MM.1S (cell line): ENCODE measurements at regions not wholly inside any gene's neighbourhood (a gene's known extent, or its start where the extent isn't known, plus 50 kb on each side); places are given as distances from the start of the nearest gene placed in this dataset.

Source experiments
- DNase-seq: peaks from one replicate; pipeline ENCODE4 v3.0.0-alpha.2; 2015
- H2AFZ ChIP-seq: fragments of 300-600 bp; sonication (generic); 2 replicates; pipeline ENCODE4 v1.6.0; 2016; ENCODE audit warnings: antibody characterized with exemption, low read length
- H3F3A ChIP-seq: fragments of 300-600 bp; sonication (generic); 2 replicates; pipeline ENCODE4 v1.6.1; 2016; ENCODE audit warnings: mild to moderate bottlenecking, antibody characterized with exemption, low read length, moderate library complexity, mixed read lengths; ENCODE audit not compliant: insufficient read depth
- H3K27ac ChIP-seq: fragments of 300-600 bp; sonication (generic); 2 replicates; pipeline ENCODE4 v1.5.1; 2016; ENCODE audit warnings: mild to moderate bottlenecking, low read length
- H3K27me3 ChIP-seq: fragments of 300-600 bp; sonication (generic); replicated peaks from 2 replicates; pipeline ENCODE4 v1.6.0; 2016; ENCODE audit warnings: low read length; ENCODE audit not compliant: insufficient read depth
- H3K36me3 ChIP-seq: fragments of 300-600 bp; sonication (generic); replicated peaks from 2 replicates; pipeline ENCODE4 v1.6.1; 2016; ENCODE audit warnings: mild to moderate bottlenecking, low read length, mixed read lengths; ENCODE audit not compliant: insufficient read depth
- H3K4me1 ChIP-seq: fragments of 300-600 bp; sonication (generic); 2 replicates; pipeline ENCODE4 v1.6.1; 2016; ENCODE audit warnings: low read length, mixed read lengths
- H3K4me2 ChIP-seq: fragments of 300-600 bp; sonication (generic); 2 replicates; pipeline ENCODE4 v1.6.0; 2016; ENCODE audit warnings: low read depth, low read length
- H3K4me3 ChIP-seq: fragments of 300-600 bp; sonication (generic); 2 replicates; pipeline ENCODE4 v1.5.1; 2016; ENCODE audit warnings: low read length, mixed read lengths
- H3K79me2 ChIP-seq: fragments of 300-600 bp; sonication (generic); 2 replicates; pipeline ENCODE4 v1.6.1; 2016; ENCODE audit warnings: mixed run types, low read length, mixed read lengths
- H3K9ac ChIP-seq: fragments of 300-600 bp; sonication (generic); 2 replicates; pipeline ENCODE4 v1.6.1; 2016; ENCODE audit warnings: low read length, mixed read lengths
- H3K9me2 ChIP-seq: fragments of 300-600 bp; sonication (generic); replicated peaks from 2 replicates; pipeline ENCODE4 v1.6.1; 2016; ENCODE audit warnings: mild to moderate bottlenecking, low read length, mixed read lengths; ENCODE audit not compliant: insufficient read depth
- H3K9me3 ChIP-seq: fragments of 300-600 bp; sonication (generic); replicated peaks from 2 replicates; pipeline ENCODE4 v1.6.1; 2016; ENCODE audit warnings: mild to moderate bottlenecking, low read length, mixed read lengths; ENCODE audit not compliant: insufficient read depth
- H4K20me1 ChIP-seq: fragments of 300-600 bp; sonication (generic); 2 replicates; pipeline ENCODE4 v1.6.1; 2016; ENCODE audit warnings: mild to moderate bottlenecking, low read length, moderate library complexity, mixed read lengths; ENCODE audit not compliant: insufficient read depth
- CTCF ChIP-seq: fragments of 300-600 bp; sonication (generic); IDR thresholded peaks from 2 replicates; pipeline ENCODE4 v1.5.1; 2016; ENCODE audit warnings: antibody characterized with exemption, low read length, mixed read lengths
- EZH2 ChIP-seq: fragments of 300-600 bp; sonication (generic); optimal IDR thresholded peaks from 2 replicates; pipeline ENCODE3; 2017; ENCODE audit warnings: low read depth, mild to moderate bottlenecking, antibody characterized with exemption, low read length, mixed read lengths
- EZH2phosphoT487 ChIP-seq: fragments of 300-600 bp; sonication (generic); IDR thresholded peaks from 2 replicates; pipeline ENCODE4 v1.6.1; 2018; ENCODE audit warnings: antibody characterized with exemption, low read length

DNA sequence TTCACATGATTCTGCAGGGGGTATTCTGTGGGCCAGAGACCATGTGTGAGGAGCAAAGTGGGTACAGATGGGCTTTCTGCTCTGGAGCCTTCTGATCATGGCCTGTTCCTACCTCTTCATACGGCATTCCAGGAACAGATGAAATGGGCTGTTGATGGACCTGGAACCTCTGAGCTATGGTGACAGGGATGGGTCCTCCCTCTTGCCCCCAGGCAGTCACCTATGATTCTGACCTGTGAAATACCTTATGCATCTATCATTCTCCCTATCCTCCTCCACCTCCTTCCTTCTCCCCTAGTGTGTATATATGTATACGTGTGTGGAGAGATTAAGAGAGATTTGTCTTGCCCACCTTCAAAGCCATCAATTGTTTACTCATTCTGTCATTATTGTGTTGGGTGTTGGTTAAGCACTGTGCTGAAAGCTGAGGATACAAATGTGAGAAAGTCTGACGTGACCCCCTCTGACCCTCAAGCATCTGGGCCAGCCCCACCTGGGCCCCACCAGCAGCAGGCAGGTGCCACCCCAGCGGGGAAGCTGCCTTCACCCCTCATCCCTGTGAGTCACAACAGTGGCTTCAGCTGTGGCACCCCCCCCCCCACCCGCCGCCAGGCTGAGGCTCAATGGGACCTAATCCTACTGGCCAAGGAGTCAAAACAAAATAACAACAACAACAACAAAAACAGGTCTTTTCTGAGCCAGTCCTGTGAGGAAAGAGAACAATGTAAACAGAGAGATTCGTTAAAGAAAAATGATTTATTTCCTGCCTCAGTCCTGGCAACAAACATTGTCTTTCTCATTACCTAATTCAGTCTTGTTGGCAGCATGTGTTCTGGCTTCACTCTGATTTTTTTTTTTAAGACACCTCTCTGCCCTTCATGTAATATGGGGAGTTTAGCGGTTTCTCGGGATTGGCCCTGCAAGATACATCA is 103.8 kb upstream of the CDC42EP3 start:
- no peak for DNase-seq
- H3K27ac ChIP-seq, result no peak overlapping the region
- H3K36me3 ChIP-seq, result no peaks in the 10 kb centered on the region

DNA sequence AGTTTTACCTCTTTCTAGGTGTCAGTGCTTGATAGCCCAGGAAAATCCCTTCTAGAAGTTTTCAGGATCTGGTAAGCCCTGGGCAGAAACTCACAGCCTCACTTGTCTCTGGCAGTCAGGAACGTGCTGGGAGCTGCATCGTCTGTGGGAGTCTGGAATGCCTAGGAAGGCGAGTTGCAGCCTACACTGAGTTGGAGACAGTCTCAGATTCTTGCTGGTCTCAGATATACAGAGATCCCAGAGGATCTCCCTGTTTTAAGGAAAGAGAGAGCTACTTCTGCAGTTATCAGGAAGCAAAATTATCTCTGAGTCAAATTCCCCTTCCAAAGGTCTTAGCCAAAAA is 104.4 kb upstream of the CDC42EP3 start:
- H3K4me2 ChIP-seq, result no peak overlapping the region
- no peaks in the 10 kb centered on the region for H3F3A ChIP-seq
- H3K9me3 ChIP-seq, result no peaks in the 10 kb centered on the region
- no peaks in the 10 kb centered on the region for H4K20me1 ChIP-seq
- no peaks in the 10 kb centered on the region for H3K36me3 ChIP-seq
- no peak for DNase-seq
- H3K79me2 ChIP-seq, result no peaks in the 10 kb centered on the region
- H3K27me3 ChIP-seq, result no peaks in the 10 kb centered on the region
- TF ChIP-seq EZH2phosphoT487, result no peak
- no peak for TF ChIP-seq EZH2
- no peak for TF ChIP-seq CTCF
- no peak overlapping the region for H3K27ac ChIP-seq
- no peak overlapping the region for H3K4me3 ChIP-seq
- no peak overlapping the region for H2AFZ ChIP-seq
- no peaks in the 10 kb centered on the region for H3K9me2 ChIP-seq
- no peaks in the 10 kb centered on the region for H3K4me1 ChIP-seq
- no peak overlapping the region for H3K9ac ChIP-seq

More for the DNA sequence above, 103.8 kb upstream of the CDC42EP3 start:
- H3K4me2 ChIP-seq, result no peak overlapping the region
- H3K9me2 ChIP-seq, result no peaks in the 10 kb centered on the region
- no peaks in the 10 kb centered on the region for H3K9me3 ChIP-seq
- no peak overlapping the region for H3K9ac ChIP-seq
- no peaks in the 10 kb centered on the region for H3K27me3 ChIP-seq
- H3K79me2 ChIP-seq, result no peaks in the 10 kb centered on the region
- H4K20me1 ChIP-seq, result no peaks in the 10 kb centered on the region
- TF ChIP-seq EZH2 (no peak), EZH2phosphoT487 (no peak), CTCF (no peak)
- H3K4me1 ChIP-seq, result no peaks in the 10 kb centered on the region
- H2AFZ ChIP-seq, result no peak overlapping the region
- H3K4me3 ChIP-seq, result no peak overlapping the region
- no peaks in the 10 kb centered on the region for H3F3A ChIP-seq

- TF ChIP-seq EZH2, result no peak
- Histone ChIP-seq H3K4me1 (no peaks in the 10 kb centered on the region), H2AFZ (no peak overlapping the region), H3K79me2 (no peaks in the 10 kb centered on the region), H3K4me2 (no peak overlapping the region), H4K20me1 (no peaks in the 10 kb centered on the region), H3K36me3 (no peaks in the 10 kb centered on the region), H3K9me3 (no peaks in the 10 kb centered on the region), H3K4me3 (no peak overlapping the region), H3K27me3 (no peaks in the 10 kb centered on the region), H3K9ac (no peak overlapping the region), H3K9me2 (no peaks in the 10 kb centered on the region), H3F3A (no peaks in the 10 kb centered on the region), H3K27ac (no peak overlapping the region)
- DNase-seq, result no peak
These were observed 105.0 kb upstream of the CDC42EP3 start for GRCh38 chr2:37776487-37776886.

DNA sequence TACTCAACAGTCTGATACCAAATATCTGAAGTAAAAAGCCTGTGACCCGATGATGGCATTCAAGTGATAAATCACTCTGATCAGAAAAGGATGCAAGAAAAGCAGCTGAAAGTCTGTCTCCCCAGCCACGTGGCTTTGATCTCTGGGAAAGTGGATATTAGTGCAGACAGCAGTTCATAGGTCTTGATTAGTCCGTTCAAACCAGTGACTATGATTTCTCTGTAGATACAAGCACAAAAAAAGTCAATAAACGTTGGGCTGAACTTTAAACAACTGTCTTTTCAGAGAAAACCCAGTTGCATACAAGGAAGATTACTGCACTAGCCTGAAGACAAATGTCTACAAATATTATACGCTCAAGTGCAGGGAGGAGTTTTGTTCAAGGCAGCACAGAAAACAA is 107.7 kb upstream of the CDC42EP3 start:
- TF ChIP-seq CTCF, result no peak
- no peak for TF ChIP-seq EZH2phosphoT487
- no peak for TF ChIP-seq EZH2
- no peak overlapping the region for H3K9ac ChIP-seq
- H3K9me2 ChIP-seq, result no peaks in the 10 kb centered on the region
- no peaks in the 10 kb centered on the region for H3K27me3 ChIP-seq
- no peaks in the 10 kb centered on the region for H3F3A ChIP-seq
- H2AFZ ChIP-seq, result no peak overlapping the region
- H3K79me2 ChIP-seq, result no peaks in the 10 kb centered on the region
- 0 out of 2 replicates have a peak, but pooled peaks cover 3% of the 10 kb centered on the region for H3K4me1 ChIP-seq
- H3K4me2 ChIP-seq, result no peak overlapping the region
- no peaks in the 10 kb centered on the region for H3K36me3 ChIP-seq
- no peak for DNase-seq
- no peak overlapping the region for H3K4me3 ChIP-seq
- H4K20me1 ChIP-seq, result no peaks in the 10 kb centered on the region
- H3K9me3 ChIP-seq, result no peaks in the 10 kb centered on the region
- H3K27ac ChIP-seq, result no peak overlapping the region
